Cardiac muscle cell (in vitro differentiated cells and primary cell): ENCODE measurements at regions not wholly inside any gene's neighbourhood (a gene's known extent, or its start where the extent isn't known, plus 50 kb on each side); places are given as distances from the start of the nearest gene placed in this dataset.

ENCODE experiments used
- DNase-seq, 2 donors: peaks; one replicate each; pipeline versions ENCODE4 v3.0.0 to v3.0.0-alpha.2; 2010 to 2017; ENCODE audit warnings: low read depth in 1 of 2, low spot score in 1 of 2
- H3K27ac ChIP-seq: fragments of 200-600 bp; sonication (generic); 2 replicates; pipeline ENCODE4 v1.5.1; 2016
- H3K27me3 ChIP-seq: fragments of 200-600 bp; sonication (generic); 2 replicates; pipeline ENCODE4 v1.6.0; 2016; ENCODE audit warnings: control low read depth
- H3K36me3 ChIP-seq: fragments of 200-600 bp; sonication (generic); 2 replicates; pipeline ENCODE4 v1.5.1; 2016; ENCODE audit warnings: control low read depth
- H3K4me1 ChIP-seq: fragments of 200-600 bp; sonication (generic); 2 replicates; pipeline ENCODE4 v1.8.1; 2017; ENCODE audit warnings: low read depth, mild to moderate bottlenecking, mixed run types
- H3K4me3 ChIP-seq: fragments of 200-600 bp; sonication (generic); 2 replicates; pipeline ENCODE4 v1.5.1; 2016; ENCODE audit warnings: mild to moderate bottlenecking
- H3K9me3 ChIP-seq: fragments of 200-600 bp; sonication (generic); 2 replicates; pipeline ENCODE4 v1.5.1; 2017; ENCODE audit warnings: low read depth, mild to moderate bottlenecking, control low read depth
- TF ChIP-seq, protein P1 (sequence below): IDR thresholded peaks from 2 replicates; pipeline ENCODE4 v1.5.1; 2012; ENCODE audit warnings: low read depth, mild to moderate bottlenecking, low read length

DNA sequence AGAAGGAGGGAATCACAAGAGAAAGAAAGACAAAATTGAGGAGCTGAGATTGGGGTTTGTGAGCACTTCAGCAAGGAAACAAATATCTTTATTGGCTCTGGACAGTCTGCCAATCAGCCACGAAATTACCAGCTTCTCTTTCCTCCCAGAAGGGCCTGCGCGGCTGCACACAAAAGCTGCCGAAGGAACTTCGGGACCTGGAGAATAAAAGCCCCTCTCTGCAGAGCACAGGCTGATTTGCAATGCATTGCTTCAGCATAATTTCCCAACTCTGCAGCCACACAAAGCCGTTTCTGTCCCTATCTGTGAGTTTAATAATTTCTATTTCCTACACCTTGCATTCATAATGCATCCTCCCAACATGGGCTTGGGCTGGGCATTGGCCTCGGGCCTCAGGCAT, 522.6 kb downstream of the BUD13 start:
- Histone ChIP-seq H3K4me1 (no peaks in the 10 kb centered on the region), H3K36me3 (no peaks in the 10 kb centered on the region), H3K9me3 (no peaks in the 10 kb centered on the region), H3K27me3 (no peaks in the 10 kb centered on the region), H3K27ac (no peak overlapping the region), H3K4me3 (no peak overlapping the region)
- no peak for DNase-seq
- TF ChIP-seq, protein P1, sequence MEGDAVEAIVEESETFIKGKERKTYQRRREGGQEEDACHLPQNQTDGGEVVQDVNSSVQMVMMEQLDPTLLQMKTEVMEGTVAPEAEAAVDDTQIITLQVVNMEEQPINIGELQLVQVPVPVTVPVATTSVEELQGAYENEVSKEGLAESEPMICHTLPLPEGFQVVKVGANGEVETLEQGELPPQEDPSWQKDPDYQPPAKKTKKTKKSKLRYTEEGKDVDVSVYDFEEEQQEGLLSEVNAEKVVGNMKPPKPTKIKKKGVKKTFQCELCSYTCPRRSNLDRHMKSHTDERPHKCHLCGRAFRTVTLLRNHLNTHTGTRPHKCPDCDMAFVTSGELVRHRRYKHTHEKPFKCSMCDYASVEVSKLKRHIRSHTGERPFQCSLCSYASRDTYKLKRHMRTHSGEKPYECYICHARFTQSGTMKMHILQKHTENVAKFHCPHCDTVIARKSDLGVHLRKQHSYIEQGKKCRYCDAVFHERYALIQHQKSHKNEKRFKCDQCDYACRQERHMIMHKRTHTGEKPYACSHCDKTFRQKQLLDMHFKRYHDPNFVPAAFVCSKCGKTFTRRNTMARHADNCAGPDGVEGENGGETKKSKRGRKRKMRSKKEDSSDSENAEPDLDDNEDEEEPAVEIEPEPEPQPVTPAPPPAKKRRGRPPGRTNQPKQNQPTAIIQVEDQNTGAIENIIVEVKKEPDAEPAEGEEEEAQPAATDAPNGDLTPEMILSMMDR = no peak

DNA sequence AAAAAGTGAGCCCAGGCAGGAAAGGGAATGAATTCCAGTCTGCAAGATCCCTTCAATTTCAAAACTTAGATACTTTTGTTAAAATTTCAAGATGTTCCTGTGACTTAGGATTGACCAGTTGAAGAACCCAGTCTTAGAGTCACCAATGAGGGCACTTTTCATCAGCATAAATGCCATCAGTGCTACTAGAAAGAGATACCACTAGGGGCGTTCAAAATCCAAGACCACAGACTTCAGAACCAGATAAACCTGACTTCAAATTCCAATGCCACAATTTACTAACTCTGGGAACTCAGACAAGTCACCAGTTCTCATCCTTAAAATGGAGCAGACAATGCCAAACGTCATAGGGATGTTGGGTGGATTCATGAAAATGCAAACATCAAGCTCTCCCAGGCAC, 523.2 kb downstream of the BUD13 start:
- Histone ChIP-seq H3K4me3 (no peak overlapping the region), H3K27me3 (no peaks in the 10 kb centered on the region), H3K27ac (no peak overlapping the region), H3K4me1 (no peaks in the 10 kb centered on the region), H3K36me3 (no peaks in the 10 kb centered on the region), H3K9me3 (no peaks in the 10 kb centered on the region)
- DNase-seq = no peak
- TF ChIP-seq, protein P1 = no peak

DNA sequence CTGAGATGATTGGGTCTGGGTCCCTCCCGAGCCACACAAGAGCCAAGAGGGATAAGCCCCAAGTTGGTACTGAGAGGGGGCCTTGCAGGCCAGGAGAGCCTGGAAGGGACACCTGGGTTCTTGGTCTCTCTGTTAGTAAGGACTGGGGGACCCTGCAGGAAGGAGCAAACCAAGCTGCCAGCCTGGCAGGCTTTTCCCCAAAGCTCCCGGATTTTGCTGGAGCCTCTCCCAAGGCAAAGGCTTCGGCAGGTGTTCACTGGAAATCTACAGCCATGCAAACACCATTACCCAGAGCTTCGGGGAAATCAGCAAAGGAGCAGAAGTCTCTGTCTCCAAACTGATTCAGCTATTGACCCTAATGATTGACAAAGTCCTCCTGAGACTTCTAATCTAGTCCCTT, 527.9 kb downstream of the BUD13 start:
- H3K4me1 ChIP-seq = no peaks in the 10 kb centered on the region
- H3K9me3 ChIP-seq = no peaks in the 10 kb centered on the region
- H3K27ac ChIP-seq = no peak overlapping the region
- no peak overlapping the region for H3K4me3 ChIP-seq
- H3K27me3 ChIP-seq = no peaks in the 10 kb centered on the region
- DNase-seq = no peak
- TF ChIP-seq, protein P1 = no peak
- H3K36me3 ChIP-seq = no peaks in the 10 kb centered on the region

DNA sequence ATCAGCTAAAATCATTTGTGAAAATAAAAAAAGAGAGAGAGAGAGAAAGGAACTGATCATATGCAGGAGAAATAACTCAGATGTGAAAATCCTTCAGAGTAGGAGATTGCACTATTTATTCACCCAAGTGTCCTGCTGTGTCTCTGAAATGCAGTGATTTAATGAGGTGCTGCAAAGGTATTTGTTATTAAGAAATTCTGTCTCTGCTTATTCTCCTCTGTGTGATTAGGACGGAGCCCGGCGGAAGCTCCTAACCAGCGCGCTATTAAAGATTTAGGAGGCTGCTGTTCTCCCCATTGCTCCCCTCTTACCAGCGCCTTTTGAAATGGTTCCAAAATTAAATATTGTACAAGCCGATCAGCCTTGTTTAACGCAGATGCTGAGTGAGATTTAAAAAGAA, 528.3 kb downstream of the BUD13 start:
- no peak for DNase-seq
- H3K27me3 ChIP-seq = no peaks in the 10 kb centered on the region
- no peaks in the 10 kb centered on the region for H3K36me3 ChIP-seq
- no peaks in the 10 kb centered on the region for H3K9me3 ChIP-seq
- no peak overlapping the region for H3K27ac ChIP-seq
- TF ChIP-seq, protein P1 = no peak
- no peaks in the 10 kb centered on the region for H3K4me1 ChIP-seq
- no peak overlapping the region for H3K4me3 ChIP-seq

DNA sequence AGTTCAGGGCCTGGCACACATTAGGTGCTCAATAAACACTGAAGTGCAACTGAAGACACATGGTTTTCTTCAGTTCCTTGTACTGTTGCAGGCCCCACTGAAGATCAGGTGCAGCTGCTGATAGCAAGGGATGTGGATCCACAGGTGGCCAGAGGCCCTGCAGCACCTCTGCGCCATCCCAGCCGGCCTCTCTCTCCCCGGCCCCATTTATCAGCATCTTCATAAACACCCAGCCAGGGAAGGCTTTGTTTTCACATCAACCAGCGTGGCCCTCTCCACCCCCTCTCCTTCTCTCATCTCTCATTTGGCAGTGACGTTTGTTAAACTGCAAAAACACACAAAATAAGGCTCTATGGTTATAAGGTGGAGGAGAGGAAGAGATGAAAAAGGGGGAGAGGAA, 528.8 kb downstream of the BUD13 start:
- H3K4me1 ChIP-seq = no peaks in the 10 kb centered on the region
- no peak overlapping the region for H3K27ac ChIP-seq
- no peaks in the 10 kb centered on the region for H3K36me3 ChIP-seq
- H3K4me3 ChIP-seq = no peak overlapping the region
- TF ChIP-seq, protein P1 = no peak
- H3K9me3 ChIP-seq = no peaks in the 10 kb centered on the region
- no peaks in the 10 kb centered on the region for H3K27me3 ChIP-seq
- no peak for DNase-seq

DNA sequence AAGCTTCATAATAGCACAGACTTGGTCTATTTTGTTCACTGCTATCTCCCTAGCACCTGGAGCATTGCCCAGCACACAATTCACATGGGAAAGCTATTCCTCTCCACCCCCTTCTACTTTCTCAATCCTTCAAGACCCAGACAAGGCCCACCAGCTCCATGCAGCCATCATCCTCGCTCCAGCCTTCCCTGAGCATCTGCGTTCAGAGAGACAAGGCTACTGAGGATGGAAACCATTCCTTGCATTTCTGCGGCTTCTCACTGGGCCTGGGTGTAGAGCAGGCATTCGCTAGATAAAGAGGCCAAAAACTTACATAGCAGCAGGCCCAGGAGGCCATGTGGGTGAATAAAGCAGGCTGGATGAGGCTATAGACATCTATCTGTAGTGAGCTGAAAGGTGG, 530.8 kb downstream of the BUD13 start:
- no peaks in the 10 kb centered on the region for H3K36me3 ChIP-seq
- H3K4me3 ChIP-seq = no peak overlapping the region
- TF ChIP-seq, protein P1 = no peak
- H3K27ac ChIP-seq = no peak overlapping the region
- DNase-seq = peak in 1 of 2 donors; percentile 56
- no peaks in the 10 kb centered on the region for H3K9me3 ChIP-seq
- H3K4me1 ChIP-seq = no peaks in the 10 kb centered on the region
- H3K27me3 ChIP-seq = no peaks in the 10 kb centered on the region
